ENCODE measurements at regions not wholly inside any gene's neighbourhood (a gene's known extent, or its start where the extent isn't known, plus 50 kb on each side); places are given as distances from the start of the nearest gene placed in this dataset.

GRCh38 chr12:123080634-123081033, 70.3 kb downstream of the PITPNM2 start:
- TF ChIP-seq, protein P1, sequence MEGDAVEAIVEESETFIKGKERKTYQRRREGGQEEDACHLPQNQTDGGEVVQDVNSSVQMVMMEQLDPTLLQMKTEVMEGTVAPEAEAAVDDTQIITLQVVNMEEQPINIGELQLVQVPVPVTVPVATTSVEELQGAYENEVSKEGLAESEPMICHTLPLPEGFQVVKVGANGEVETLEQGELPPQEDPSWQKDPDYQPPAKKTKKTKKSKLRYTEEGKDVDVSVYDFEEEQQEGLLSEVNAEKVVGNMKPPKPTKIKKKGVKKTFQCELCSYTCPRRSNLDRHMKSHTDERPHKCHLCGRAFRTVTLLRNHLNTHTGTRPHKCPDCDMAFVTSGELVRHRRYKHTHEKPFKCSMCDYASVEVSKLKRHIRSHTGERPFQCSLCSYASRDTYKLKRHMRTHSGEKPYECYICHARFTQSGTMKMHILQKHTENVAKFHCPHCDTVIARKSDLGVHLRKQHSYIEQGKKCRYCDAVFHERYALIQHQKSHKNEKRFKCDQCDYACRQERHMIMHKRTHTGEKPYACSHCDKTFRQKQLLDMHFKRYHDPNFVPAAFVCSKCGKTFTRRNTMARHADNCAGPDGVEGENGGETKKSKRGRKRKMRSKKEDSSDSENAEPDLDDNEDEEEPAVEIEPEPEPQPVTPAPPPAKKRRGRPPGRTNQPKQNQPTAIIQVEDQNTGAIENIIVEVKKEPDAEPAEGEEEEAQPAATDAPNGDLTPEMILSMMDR (conservative IDR thresholded peaks at IDR 0.05): no peak
- no peak for TF ChIP-seq ZFX (IDR thresholded peaks at IDR 0.05)

Data from C4-2B (cell line).